ENCODE measurements at regions not wholly inside any gene's neighbourhood (a gene's known extent, or its start where the extent isn't known, plus 50 kb on each side); places are given as distances from the start of the nearest gene placed in this dataset.

DNA sequence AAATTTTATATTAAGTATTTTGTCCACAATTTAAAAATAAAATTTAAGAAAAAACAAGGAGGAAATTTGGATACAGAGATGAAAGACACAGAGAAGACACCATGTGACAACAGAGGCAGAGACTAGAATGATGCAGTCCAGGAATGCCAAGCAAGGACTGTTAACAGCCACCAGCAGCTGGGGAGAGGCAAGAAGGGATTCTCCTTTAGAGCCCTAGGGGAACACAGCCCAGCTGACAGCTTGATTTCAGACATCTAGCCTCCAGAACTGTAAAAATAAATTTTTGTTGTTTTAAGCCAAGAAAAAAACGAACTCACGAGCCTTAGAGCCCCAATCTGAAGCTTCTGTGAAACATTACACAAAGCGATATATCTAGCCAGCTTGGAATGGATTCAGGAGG is 198.5 kb downstream of the ZNF648 start:
- TF ChIP-seq, protein P1, sequence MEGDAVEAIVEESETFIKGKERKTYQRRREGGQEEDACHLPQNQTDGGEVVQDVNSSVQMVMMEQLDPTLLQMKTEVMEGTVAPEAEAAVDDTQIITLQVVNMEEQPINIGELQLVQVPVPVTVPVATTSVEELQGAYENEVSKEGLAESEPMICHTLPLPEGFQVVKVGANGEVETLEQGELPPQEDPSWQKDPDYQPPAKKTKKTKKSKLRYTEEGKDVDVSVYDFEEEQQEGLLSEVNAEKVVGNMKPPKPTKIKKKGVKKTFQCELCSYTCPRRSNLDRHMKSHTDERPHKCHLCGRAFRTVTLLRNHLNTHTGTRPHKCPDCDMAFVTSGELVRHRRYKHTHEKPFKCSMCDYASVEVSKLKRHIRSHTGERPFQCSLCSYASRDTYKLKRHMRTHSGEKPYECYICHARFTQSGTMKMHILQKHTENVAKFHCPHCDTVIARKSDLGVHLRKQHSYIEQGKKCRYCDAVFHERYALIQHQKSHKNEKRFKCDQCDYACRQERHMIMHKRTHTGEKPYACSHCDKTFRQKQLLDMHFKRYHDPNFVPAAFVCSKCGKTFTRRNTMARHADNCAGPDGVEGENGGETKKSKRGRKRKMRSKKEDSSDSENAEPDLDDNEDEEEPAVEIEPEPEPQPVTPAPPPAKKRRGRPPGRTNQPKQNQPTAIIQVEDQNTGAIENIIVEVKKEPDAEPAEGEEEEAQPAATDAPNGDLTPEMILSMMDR (IDR thresholded peaks at IDR 0.05), result no peak
- no peak for TF ChIP-seq ZNF317 (CRISPR knock-in tag; IDR thresholded peaks at IDR 0.05; ENCODE audit: borderline replicate concordance, low read depth)
- no peak for TF ChIP-seq TCF7 (CRISPR knock-in tag; IDR thresholded peaks at IDR 0.05; ENCODE audit: low read depth)
- TF ChIP-seq ZNF138 (CRISPR knock-in tag; conservative IDR thresholded peaks at IDR 0.05), result no peak
- TF ChIP-seq, protein P2, sequence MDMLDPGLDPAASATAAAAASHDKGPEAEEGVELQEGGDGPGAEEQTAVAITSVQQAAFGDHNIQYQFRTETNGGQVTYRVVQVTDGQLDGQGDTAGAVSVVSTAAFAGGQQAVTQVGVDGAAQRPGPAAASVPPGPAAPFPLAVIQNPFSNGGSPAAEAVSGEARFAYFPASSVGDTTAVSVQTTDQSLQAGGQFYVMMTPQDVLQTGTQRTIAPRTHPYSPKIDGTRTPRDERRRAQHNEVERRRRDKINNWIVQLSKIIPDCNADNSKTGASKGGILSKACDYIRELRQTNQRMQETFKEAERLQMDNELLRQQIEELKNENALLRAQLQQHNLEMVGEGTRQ (CRISPR knock-in tag; IDR thresholded peaks at IDR 0.05), result no peak
- TF ChIP-seq, protein P3, sequence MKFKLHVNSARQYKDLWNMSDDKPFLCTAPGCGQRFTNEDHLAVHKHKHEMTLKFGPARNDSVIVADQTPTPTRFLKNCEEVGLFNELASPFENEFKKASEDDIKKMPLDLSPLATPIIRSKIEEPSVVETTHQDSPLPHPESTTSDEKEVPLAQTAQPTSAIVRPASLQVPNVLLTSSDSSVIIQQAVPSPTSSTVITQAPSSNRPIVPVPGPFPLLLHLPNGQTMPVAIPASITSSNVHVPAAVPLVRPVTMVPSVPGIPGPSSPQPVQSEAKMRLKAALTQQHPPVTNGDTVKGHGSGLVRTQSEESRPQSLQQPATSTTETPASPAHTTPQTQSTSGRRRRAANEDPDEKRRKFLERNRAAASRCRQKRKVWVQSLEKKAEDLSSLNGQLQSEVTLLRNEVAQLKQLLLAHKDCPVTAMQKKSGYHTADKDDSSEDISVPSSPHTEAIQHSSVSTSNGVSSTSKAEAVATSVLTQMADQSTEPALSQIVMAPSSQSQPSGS (CRISPR knock-in tag; IDR thresholded peaks at IDR 0.05; ENCODE audit: borderline replicate concordance, low read depth), result no peak
- TF ChIP-seq, protein P4, sequence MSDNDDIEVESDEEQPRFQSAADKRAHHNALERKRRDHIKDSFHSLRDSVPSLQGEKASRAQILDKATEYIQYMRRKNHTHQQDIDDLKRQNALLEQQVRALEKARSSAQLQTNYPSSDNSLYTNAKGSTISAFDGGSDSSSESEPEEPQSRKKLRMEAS (CRISPR knock-in tag; IDR thresholded peaks at IDR 0.05), result no peak
- no peak for TF ChIP-seq CREM (CRISPR knock-in tag; IDR thresholded peaks at IDR 0.05)
- no peak for TF ChIP-seq KAT7 (CRISPR knock-in tag; IDR thresholded peaks at IDR 0.05; ENCODE audit: borderline replicate concordance)
- no peak for TF ChIP-seq NR1H2 (CRISPR knock-in tag; IDR thresholded peaks at IDR 0.05)
- no peak for TF ChIP-seq FOXP1 (CRISPR knock-in tag; IDR thresholded peaks at IDR 0.05; ENCODE audit: borderline replicate concordance)
- no peak for TF ChIP-seq ZNF121 (CRISPR knock-in tag; IDR thresholded peaks at IDR 0.05)
- TF ChIP-seq TEAD4 (CRISPR knock-in tag; IDR thresholded peaks at IDR 0.05), result no peak
- no peak for TF ChIP-seq NFYB (CRISPR knock-in tag; conservative IDR thresholded peaks at IDR 0.05; ENCODE audit: low read depth)

All from WTC11 (cell line).